ENCODE measurements at regions not wholly inside any gene's neighbourhood (a gene's known extent, or its start where the extent isn't known, plus 50 kb on each side); places are given as distances from the start of the nearest gene placed in this dataset.

- TF ChIP-seq, protein P1, sequence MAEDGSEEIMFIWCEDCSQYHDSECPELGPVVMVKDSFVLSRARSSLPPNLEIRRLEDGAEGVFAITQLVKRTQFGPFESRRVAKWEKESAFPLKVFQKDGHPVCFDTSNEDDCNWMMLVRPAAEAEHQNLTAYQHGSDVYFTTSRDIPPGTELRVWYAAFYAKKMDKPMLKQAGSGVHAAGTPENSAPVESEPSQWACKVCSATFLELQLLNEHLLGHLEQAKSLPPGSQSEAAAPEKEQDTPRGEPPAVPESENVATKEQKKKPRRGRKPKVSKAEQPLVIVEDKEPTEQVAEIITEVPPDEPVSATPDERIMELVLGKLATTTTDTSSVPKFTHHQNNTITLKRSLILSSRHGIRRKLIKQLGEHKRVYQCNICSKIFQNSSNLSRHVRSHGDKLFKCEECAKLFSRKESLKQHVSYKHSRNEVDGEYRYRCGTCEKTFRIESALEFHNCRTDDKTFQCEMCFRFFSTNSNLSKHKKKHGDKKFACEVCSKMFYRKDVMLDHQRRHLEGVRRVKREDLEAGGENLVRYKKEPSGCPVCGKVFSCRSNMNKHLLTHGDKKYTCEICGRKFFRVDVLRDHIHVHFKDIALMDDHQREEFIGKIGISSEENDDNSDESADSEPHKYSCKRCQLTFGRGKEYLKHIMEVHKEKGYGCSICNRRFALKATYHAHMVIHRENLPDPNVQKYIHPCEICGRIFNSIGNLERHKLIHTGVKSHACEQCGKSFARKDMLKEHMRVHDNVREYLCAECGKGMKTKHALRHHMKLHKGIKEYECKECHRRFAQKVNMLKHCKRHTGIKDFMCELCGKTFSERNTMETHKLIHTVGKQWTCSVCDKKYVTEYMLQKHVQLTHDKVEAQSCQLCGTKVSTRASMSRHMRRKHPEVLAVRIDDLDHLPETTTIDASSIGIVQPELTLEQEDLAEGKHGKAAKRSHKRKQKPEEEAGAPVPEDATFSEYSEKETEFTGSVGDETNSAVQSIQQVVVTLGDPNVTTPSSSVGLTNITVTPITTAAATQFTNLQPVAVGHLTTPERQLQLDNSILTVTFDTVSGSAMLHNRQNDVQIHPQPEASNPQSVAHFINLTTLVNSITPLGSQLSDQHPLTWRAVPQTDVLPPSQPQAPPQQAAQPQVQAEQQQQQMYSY (CRISPR knock-in tag; IDR thresholded peaks at IDR 0.05) = no peak
- TF ChIP-seq CTCF (IDR thresholded peaks at IDR 0.05) (no peak), ESRRA (CRISPR knock-in tag; IDR thresholded peaks at IDR 0.05; ENCODE audit: borderline replicate concordance) (no peak), ZNF512 (CRISPR knock-in tag; IDR thresholded peaks at IDR 0.05; ENCODE audit: borderline replicate concordance) (no peak), GABPB1 (CRISPR knock-in tag; IDR thresholded peaks at IDR 0.05) (no peak), PRRX2 (CRISPR knock-in tag; IDR thresholded peaks at IDR 0.05) (no peak), JAZF1 (CRISPR knock-in tag; IDR thresholded peaks at IDR 0.05) (no peak), ZNF138 (CRISPR knock-in tag; conservative IDR thresholded peaks at IDR 0.05) (no peak), ELF4 (CRISPR knock-in tag; IDR thresholded peaks at IDR 0.05; ENCODE audit: low read depth) (no peak)
These were observed 162.4 kb upstream of the SYT13 start for GRCh38 chr11:45448561-45448960.
